Liver (tissue), 8 donors: ENCODE measurements at regions not wholly inside any gene's neighbourhood (a gene's known extent, or its start where the extent isn't known, plus 50 kb on each side); places are given as distances from the start of the nearest gene placed in this dataset.

Source experiments
- DNase-seq: peaks from one replicate; pipeline ENCODE4 v3.0.0-alpha.2; 2017; ENCODE audit warnings: low spot score
- H3K27ac ChIP-seq, 2 donors: one replicate each; pipeline ENCODE4 v1.7.0; 2013; ENCODE audit warnings: inconsistent platforms in 2 of 2, low read length in 2 of 2, control low read depth in 1 of 2, low read depth in 1 of 2, mild to moderate bottlenecking in 1 of 2
- H3K27me3 ChIP-seq, 4 donors: one replicate each; pipeline versions ENCODE4 v1.6.1 to v1.7.0; 2013; ENCODE audit warnings: low read length in 3 of 4, inconsistent platforms in 1 of 4, mild to moderate bottlenecking in 1 of 4, moderate library complexity in 1 of 4; ENCODE audit not compliant: control insufficient read depth in 4 of 4, insufficient read depth in 4 of 4
- H3K36me3 ChIP-seq, 4 donors: one replicate each; pipeline versions ENCODE4 v1.6.1 to v1.7.0; 2013; ENCODE audit warnings: low read length in 3 of 4, mild to moderate bottlenecking in 3 of 4, low read depth in 1 of 4, moderate library complexity in 1 of 4; ENCODE audit not compliant: control insufficient read depth in 4 of 4, insufficient read depth in 3 of 4
- H3K4me1 ChIP-seq, 4 donors: one replicate each; pipeline versions ENCODE4 v1.6.1 to v1.7.0; 2013; ENCODE audit warnings: low read length in 3 of 4, mild to moderate bottlenecking in 3 of 4, moderate library complexity in 1 of 4; ENCODE audit not compliant: control insufficient read depth in 4 of 4, insufficient read depth in 4 of 4
- H3K4me3 ChIP-seq, 3 donors: one replicate each; pipeline versions ENCODE4 v1.6.1 to v1.7.0; 2013; ENCODE audit warnings: low read length in 3 of 3, control low read depth in 1 of 3, low read depth in 1 of 3, mild to moderate bottlenecking in 1 of 3
- H3K9ac ChIP-seq, 2 donors: one replicate each; pipeline ENCODE4 v1.7.0; 2013; ENCODE audit warnings: low read length in 2 of 2, mild to moderate bottlenecking in 2 of 2, moderate library complexity in 2 of 2, control low read depth in 1 of 2, low read depth in 1 of 2
- H3K9me3 ChIP-seq, 4 donors: one replicate each; pipeline versions ENCODE4 v1.6.1 to v1.7.0; 2013; ENCODE audit warnings: low read length in 3 of 4; ENCODE audit not compliant: control insufficient read depth in 4 of 4
- ATF3 ChIP-seq: IDR thresholded peaks from 2 replicates; pipeline ENCODE4 v1.6.1; 2016; ENCODE audit warnings: antibody characterized with exemption
- CTCF ChIP-seq: fragments of 150-350 bp; IDR thresholded peaks from 2 replicates; pipeline ENCODE4 v1.5.1; 2017; ENCODE audit warnings: improper control_type of control experiment, low read depth, low read length; ENCODE audit not compliant: missing input control
- EGR1 ChIP-seq, 2 donors: IDR thresholded peaks; 2 replicates each; pipeline ENCODE4 v1.6.1; 2016 to 2018; ENCODE audit warnings: antibody characterized with exemption in 2 of 2, low read depth in 2 of 2
- FOXA1 ChIP-seq: IDR thresholded peaks from 2 replicates; pipeline ENCODE4 v1.6.1; 2016; ENCODE audit warnings: antibody characterized with exemption
- FOXA2 ChIP-seq: IDR thresholded peaks from 2 replicates; pipeline ENCODE4 v1.6.1; 2016; ENCODE audit warnings: antibody characterized with exemption
- GABPA ChIP-seq, 2 donors: IDR thresholded peaks in 1 of 2; conservative IDR thresholded peaks in 1 of 2; 2 replicates each; pipeline ENCODE4 v1.6.1; 2016; ENCODE audit warnings: antibody characterized with exemption in 2 of 2, mild to moderate bottlenecking in 1 of 2, moderate library complexity in 1 of 2
- HNF4A ChIP-seq, 2 donors: conservative IDR thresholded peaks; 2 replicates each; pipeline ENCODE4 v1.6.1; 2016; ENCODE audit warnings: antibody characterized with exemption in 2 of 2, mild to moderate bottlenecking in 2 of 2
- HNF4G ChIP-seq: IDR thresholded peaks from 2 replicates; pipeline ENCODE4 v1.6.1; 2016; ENCODE audit warnings: antibody characterized with exemption
- JUND ChIP-seq, 2 donors: IDR thresholded peaks; 2 replicates each; pipeline ENCODE4 v1.6.1; 2016; ENCODE audit warnings: antibody characterized with exemption in 2 of 2
- MAX ChIP-seq: IDR thresholded peaks from 2 replicates; pipeline ENCODE4 v1.6.1; 2016; ENCODE audit warnings: antibody characterized with exemption
- NR2F2 ChIP-seq: IDR thresholded peaks from 2 replicates; pipeline ENCODE4 v1.6.1; 2016; ENCODE audit warnings: antibody characterized with exemption
- RAD21 ChIP-seq, 2 donors: IDR thresholded peaks; 2 replicates each; pipeline ENCODE4 v1.6.1; 2016; ENCODE audit warnings: antibody characterized with exemption in 2 of 2, mild to moderate bottlenecking in 2 of 2
- REST ChIP-seq: IDR thresholded peaks from 2 replicates; pipeline ENCODE4 v1.6.1; 2016; ENCODE audit warnings: antibody characterized with exemption, mild to moderate bottlenecking
- RXRA ChIP-seq, 2 donors: IDR thresholded peaks; 2 replicates each; pipeline ENCODE4 v1.6.1; 2017 to 2018; ENCODE audit warnings: antibody characterized with exemption in 2 of 2, mild to moderate bottlenecking in 1 of 2
- SP1 ChIP-seq: IDR thresholded peaks from 2 replicates; pipeline ENCODE4 v1.6.1; 2018; ENCODE audit warnings: antibody characterized with exemption, mild to moderate bottlenecking
- TAF1 ChIP-seq: conservative IDR thresholded peaks from 2 replicates; pipeline ENCODE4 v1.6.1; 2016; ENCODE audit warnings: antibody characterized with exemption, mild to moderate bottlenecking
- YY1 ChIP-seq: IDR thresholded peaks from 2 replicates; pipeline ENCODE4 v1.6.1; 2016; ENCODE audit warnings: antibody characterized with exemption, mild to moderate bottlenecking
- ZBTB33 ChIP-seq: IDR thresholded peaks from 2 replicates; pipeline ENCODE4 v1.6.1; 2016; ENCODE audit warnings: antibody characterized with exemption
- WGBS: extraction: QIAGEN DNeasy Blood & Tissue Kit; methylation state at CpG from one replicate; pipeline ENCODE4 v1.1.7; 2013; 5-methylcytosine and 5-hydroxymethylcytosine counted together
- donor health status: healthy.
- donor health status: healthy.
- donor health status: healthy.
- donor health status: healthy.
- donor health status: healthy.

- TF ChIP-seq NR2F2 (no peak), ATF3 (no peak), RAD21 (IDR thresholded peaks at IDR 0.05) (no peak), HNF4G (no peak), RXRA (IDR thresholded peaks at IDR 0.05) (no peak), GABPA (IDR thresholded peaks at IDR 0.05 in 1 of 2, conservative IDR thresholded peaks at IDR 0.05 in 1 of 2) (no peak), SP1 (no peak), MAX (no peak), FOXA2 (no peak), YY1 (no peak), HNF4A (conservative IDR thresholded peaks at IDR 0.05) (no peak), EGR1 (IDR thresholded peaks at IDR 0.05; ENCODE audit: low read depth in 2 of 2) (no peak), ZBTB33 (no peak), FOXA1 (no peak), JUND (IDR thresholded peaks at IDR 0.05) (no peak), CTCF (no peak), REST (no peak), TAF1 (no peak)
Measured at GRCh38 chr12:107336695-107337094, 243.3 kb upstream of the CRY1 start.

More at GRCh38 chr12:107336695-107337094, 243.3 kb upstream of the CRY1 start:
- Histone ChIP-seq H3K9me3 (no peaks in the 10 kb centered on the region), H3K27ac (no peak overlapping the region), H3K36me3 (no peaks in the 10 kb centered on the region), H3K4me1 (no peaks in the 10 kb centered on the region), H3K27me3 (no peaks in the 10 kb centered on the region), H3K4me3 (no peak overlapping the region), H3K9ac (no peak overlapping the region)
- DNase-seq, result no peak
- WGBS, result 79% methylated on average over 4 of the region's 4 CpGs
